GDM1 (cell line): ENCODE measurements at regions not wholly inside any gene's neighbourhood (a gene's known extent, or its start where the extent isn't known, plus 50 kb on each side); places are given as distances from the start of the nearest gene placed in this dataset.
"Not testable (repeated sequence)": the region's sequence is repeated elsewhere in the genome, so short reads cannot be mapped to it uniquely, and the experiment has no call there.

Experiments
- DNase-seq: peaks from one replicate; lab custom pipeline; 2025; lab: John Stamatoyannopoulos, UW

- no peak for DNase-seq
These were observed 532.2 kb upstream of the STEAP1 start for GRCh38 chr7:89621925-89622641.

- DNase-seq: peak; percentile 22
These were observed 531.1 kb upstream of the STEAP1 start for GRCh38 chr7:89623018-89623672.

- not testable (repeated sequence) for DNase-seq
These were observed 530.1 kb upstream of the STEAP1 start for GRCh38 chr7:89624155-89624554.

- no peak for DNase-seq
These were observed 505.8 kb upstream of the STEAP1 start for GRCh38 chr7:89648509-89648908.

GRCh38 chr7:89655946-89656345 lies 498.3 kb upstream of the STEAP1 start:
- DNase-seq: no peak

- no peak for DNase-seq
These were observed 492.4 kb upstream of the STEAP1 start for GRCh38 chr7:89661876-89662275.

GRCh38 chr7:89666136-89666835 lies 488.0 kb upstream of the STEAP1 start:
- no peak for DNase-seq

GRCh38 chr7:89680161-89680560 lies 474.1 kb upstream of the STEAP1 start:
- DNase-seq: no peak

- DNase-seq: no peak
These were observed 472.8 kb upstream of the STEAP1 start for GRCh38 chr7:89681448-89681847.

GRCh38 chr7:89685287-89685686 lies 469.0 kb upstream of the STEAP1 start:
- no peak for DNase-seq

- DNase-seq: no peak
These were observed 467.1 kb upstream of the STEAP1 start for GRCh38 chr7:89687211-89687610.

GRCh38 chr7:89695241-89695640 lies 459.0 kb upstream of the STEAP1 start:
- no peak for DNase-seq

- DNase-seq: no peak
These were observed 440.1 kb upstream of the STEAP1 start for GRCh38 chr7:89714131-89714530.

- not testable (repeated sequence) for DNase-seq
These were observed 435.3 kb upstream of the STEAP1 start for GRCh38 chr7:89718941-89719340.

GRCh38 chr7:89728481-89728880 lies 425.8 kb upstream of the STEAP1 start:
- DNase-seq: no peak

GRCh38 chr7:89731751-89732445 lies 422.4 kb upstream of the STEAP1 start:
- DNase-seq: no peak

- no peak for DNase-seq
These were observed 415.7 kb upstream of the STEAP1 start for GRCh38 chr7:89738549-89738948.

GRCh38 chr7:89757910-89758309 lies 396.4 kb upstream of the STEAP1 start:
- no peak for DNase-seq

- no peak for DNase-seq
These were observed 393.6 kb upstream of the STEAP1 start for GRCh38 chr7:89760690-89761089.

- no peak for DNase-seq
These were observed 393.1 kb upstream of the STEAP1 start for GRCh38 chr7:89761173-89761572.

GRCh38 chr7:89770161-89770560 lies 384.1 kb upstream of the STEAP1 start:
- no peak for DNase-seq

- no peak for DNase-seq
These were observed 383.1 kb upstream of the STEAP1 start for GRCh38 chr7:89771003-89771636.
